ENCODE measurements at regions not wholly inside any gene's neighbourhood (a gene's known extent, or its start where the extent isn't known, plus 50 kb on each side); places are given as distances from the start of the nearest gene placed in this dataset.
"Not testable (repeated sequence)": the region's sequence is repeated elsewhere in the genome, so short reads cannot be mapped to it uniquely, and the experiment has no call there.

DNA sequence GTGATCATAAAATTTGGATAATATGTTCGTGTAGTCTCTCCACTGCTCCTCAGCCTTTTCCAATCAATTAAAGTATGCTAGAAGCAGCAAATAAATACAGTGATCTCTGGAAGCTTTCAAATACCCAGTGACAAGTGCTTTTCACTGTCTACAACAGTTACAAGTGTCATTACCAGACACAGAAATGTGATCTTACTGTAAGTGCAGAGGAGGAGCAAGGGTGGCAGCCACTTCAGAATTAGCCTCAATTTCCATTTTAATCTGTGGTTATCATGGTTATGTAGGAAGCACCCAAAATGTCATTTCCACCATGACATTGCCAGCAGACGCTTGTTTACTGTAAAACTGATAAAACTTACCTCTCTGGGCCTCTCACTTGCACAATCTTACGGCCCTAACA lies 133.9 kb upstream of the ADAMTS3 start:
- H3K36me3 ChIP-seq (ENCODE audit: control insufficient read depth, insufficient read depth, low read length), result no peaks in the 10 kb centered on the region
- H3K4me1 ChIP-seq (ENCODE audit: control insufficient read depth, insufficient read depth, low read length), result no peaks in the 10 kb centered on the region
- no peaks in the 10 kb centered on the region for H3K9me3 ChIP-seq (ENCODE audit: control insufficient read depth, low read depth, low read length)
- H3K27ac ChIP-seq (ENCODE audit: low read length), result no peak overlapping the region
- no peak overlapping the region for H3K4me3 ChIP-seq (ENCODE audit: low read length)
- DNase-seq, result no peak
- no peaks in the 10 kb centered on the region for H3K27me3 ChIP-seq (ENCODE audit: control insufficient read depth, insufficient read depth, low read length)
- no CpG with 5 or more reads among the region's 3 CpGs for WGBS (ENCODE audit: insufficient coverage, low lambda C conversion rate)

DNA sequence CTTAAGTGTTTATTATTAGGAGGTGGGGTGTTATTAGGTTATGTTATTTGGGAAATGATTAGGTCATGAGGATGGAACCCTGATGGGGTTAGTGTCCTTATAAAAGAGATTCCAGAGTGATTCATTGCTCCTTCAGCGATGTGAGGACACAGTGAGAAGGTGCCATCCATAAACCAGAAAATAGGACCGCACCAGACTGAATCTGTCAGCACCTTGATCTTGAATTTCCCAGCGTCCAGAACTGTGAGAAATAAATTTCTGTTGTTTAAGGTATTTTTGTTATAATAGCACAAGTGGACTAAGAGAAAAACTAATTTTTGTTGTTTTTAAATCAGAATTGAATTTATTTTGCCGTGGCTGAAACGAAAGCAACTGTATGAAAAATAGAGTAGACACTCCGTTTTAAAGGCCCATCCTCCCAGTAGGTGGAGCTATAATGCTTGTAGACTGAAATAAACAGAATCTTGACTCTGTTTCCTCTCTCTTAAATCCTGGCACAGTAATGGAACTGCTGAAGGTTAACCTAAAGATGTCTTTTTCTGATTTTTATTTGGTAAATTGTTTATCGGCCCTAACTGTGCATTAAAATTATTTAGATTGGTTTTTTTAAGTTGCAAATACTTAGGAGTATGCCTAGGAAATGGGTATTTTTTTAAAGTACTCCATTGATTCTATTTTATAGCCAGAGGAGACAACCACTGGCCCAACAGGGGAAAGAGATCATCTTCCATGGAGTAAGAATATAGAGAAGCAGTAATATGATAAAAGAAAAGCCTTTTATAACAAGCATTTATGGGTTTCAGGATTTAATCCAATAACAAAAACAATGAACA lies 133.2 kb upstream of the ADAMTS3 start:
- peak in 1 of 2 donors; percentile 5 for DNase-seq
- 76% methylated on average over 2 of the region's 7 CpGs for WGBS (ENCODE audit: insufficient coverage, low lambda C conversion rate)
- Histone ChIP-seq H3K4me1 (ENCODE audit: control insufficient read depth, insufficient read depth, low read length) (no peaks in the 10 kb centered on the region), H3K27me3 (ENCODE audit: control insufficient read depth, insufficient read depth, low read length) (no peaks in the 10 kb centered on the region), H3K27ac (ENCODE audit: low read length) (no peak overlapping the region), H3K9me3 (ENCODE audit: control insufficient read depth, low read depth, low read length) (no peaks in the 10 kb centered on the region), H3K36me3 (ENCODE audit: control insufficient read depth, insufficient read depth, low read length) (no peaks in the 10 kb centered on the region), H3K4me3 (ENCODE audit: low read length) (peak overlapping the region; percentile 25)

DNA sequence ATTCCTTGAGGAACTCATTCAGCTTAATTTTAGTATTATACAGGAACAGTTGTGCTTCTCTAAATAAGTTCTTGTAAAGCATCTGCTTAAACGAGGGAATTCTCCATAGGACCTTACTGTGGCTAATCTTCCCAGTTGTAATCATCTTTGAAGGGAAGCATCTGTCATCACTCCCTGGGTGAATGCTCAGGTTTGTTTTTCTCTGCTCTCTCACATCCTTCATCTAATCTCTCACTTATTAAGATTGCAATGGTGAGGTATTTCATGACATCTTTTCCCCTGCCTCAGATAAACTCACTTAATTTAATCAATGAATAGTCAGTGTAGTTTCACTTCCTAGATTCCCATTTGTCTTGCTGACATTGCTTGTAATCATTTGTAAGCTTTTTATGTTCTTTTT lies 121.8 kb upstream of the ADAMTS3 start:
- H3K9me3 ChIP-seq (ENCODE audit: control insufficient read depth, low read depth, low read length), result no peaks in the 10 kb centered on the region
- no CpG with 5 or more reads among the region's 1 CpG for WGBS (ENCODE audit: insufficient coverage, low lambda C conversion rate)
- no peaks in the 10 kb centered on the region for H3K27me3 ChIP-seq (ENCODE audit: control insufficient read depth, insufficient read depth, low read length)
- no peaks in the 10 kb centered on the region for H3K4me1 ChIP-seq (ENCODE audit: control insufficient read depth, insufficient read depth, low read length)
- no peaks in the 10 kb centered on the region for H3K36me3 ChIP-seq (ENCODE audit: control insufficient read depth, insufficient read depth, low read length)
- no peak overlapping the region for H3K27ac ChIP-seq (ENCODE audit: low read length)
- DNase-seq, result no peak
- no peak overlapping the region for H3K4me3 ChIP-seq (ENCODE audit: low read length)

- no peak overlapping the region for H3K4me3 ChIP-seq (ENCODE audit: low read length)
- no peaks in the 10 kb centered on the region for H3K9me3 ChIP-seq (ENCODE audit: control insufficient read depth, low read depth, low read length)
- DNase-seq, result no peak
- no peaks in the 10 kb centered on the region for H3K36me3 ChIP-seq (ENCODE audit: control insufficient read depth, insufficient read depth, low read length)
- H3K27ac ChIP-seq (ENCODE audit: low read length), result no peak overlapping the region
- H3K4me1 ChIP-seq (ENCODE audit: control insufficient read depth, insufficient read depth, low read length), result no peaks in the 10 kb centered on the region
- no peaks in the 10 kb centered on the region for H3K27me3 ChIP-seq (ENCODE audit: control insufficient read depth, insufficient read depth, low read length)
- WGBS (ENCODE audit: insufficient coverage, low lambda C conversion rate), result 100% methylated on average over 1 of the region's 1 CpG
Observed at GRCh38 chr4:72689923-72690322, 120.9 kb upstream of the ADAMTS3 start.

- 100% methylated on average over 1 of the region's 2 CpGs for WGBS (ENCODE audit: insufficient coverage, low lambda C conversion rate)
- H3K27me3 ChIP-seq (ENCODE audit: control insufficient read depth, insufficient read depth, low read length); H3K27ac ChIP-seq (ENCODE audit: low read length); H3K36me3 ChIP-seq (ENCODE audit: control insufficient read depth, insufficient read depth, low read length); DNase-seq; H3K9me3 ChIP-seq (ENCODE audit: control insufficient read depth, low read depth, low read length); H3K4me3 ChIP-seq (ENCODE audit: low read length); H3K4me1 ChIP-seq (ENCODE audit: control insufficient read depth, insufficient read depth, low read length): not testable (repeated sequence)
Observed at GRCh38 chr4:72686390-72686789, 117.4 kb upstream of the ADAMTS3 start.

- H3K9me3 ChIP-seq (ENCODE audit: control insufficient read depth, low read depth, low read length), result no peaks in the 10 kb centered on the region
- WGBS (ENCODE audit: insufficient coverage, low lambda C conversion rate), result no CpG with 5 or more reads among the region's 2 CpGs
- H3K36me3 ChIP-seq (ENCODE audit: control insufficient read depth, insufficient read depth, low read length), result no peaks in the 10 kb centered on the region
- no peak for DNase-seq
- no peak overlapping the region for H3K4me3 ChIP-seq (ENCODE audit: low read length)
- no peaks in the 10 kb centered on the region for H3K4me1 ChIP-seq (ENCODE audit: control insufficient read depth, insufficient read depth, low read length)
- no peaks in the 10 kb centered on the region for H3K27me3 ChIP-seq (ENCODE audit: control insufficient read depth, insufficient read depth, low read length)
- no peak overlapping the region for H3K27ac ChIP-seq (ENCODE audit: low read length)
Observed at GRCh38 chr4:72679666-72680065, 110.6 kb upstream of the ADAMTS3 start.

DNA sequence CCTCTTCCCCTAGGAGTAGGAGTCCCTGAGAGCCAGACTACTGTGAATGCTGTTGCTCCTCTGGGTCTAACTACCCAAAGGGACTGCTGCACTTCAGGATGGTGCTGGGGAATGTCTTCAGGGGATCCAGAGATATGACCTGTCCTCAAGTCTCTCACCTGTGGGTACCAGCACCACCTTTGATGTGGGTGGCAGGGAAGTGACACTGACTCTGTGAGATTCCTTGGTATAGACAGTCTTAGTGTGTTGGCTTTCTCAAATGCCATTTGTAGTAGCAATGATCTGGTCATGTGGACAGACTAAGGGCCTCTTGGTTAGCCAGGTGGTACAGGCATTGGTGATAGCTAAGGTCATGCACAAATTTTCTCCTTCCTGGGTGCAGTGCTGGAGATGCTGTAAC lies 108.9 kb upstream of the ADAMTS3 start:
- DNase-seq, result peak in 1 of 2 donors; percentile 3
- H3K9me3 ChIP-seq (ENCODE audit: control insufficient read depth, low read depth, low read length), result no peaks in the 10 kb centered on the region
- H3K36me3 ChIP-seq (ENCODE audit: control insufficient read depth, insufficient read depth, low read length), result no peaks in the 10 kb centered on the region
- no peaks in the 10 kb centered on the region for H3K27me3 ChIP-seq (ENCODE audit: control insufficient read depth, insufficient read depth, low read length)
- H3K4me1 ChIP-seq (ENCODE audit: control insufficient read depth, insufficient read depth, low read length), result no peaks in the 10 kb centered on the region
- H3K4me3 ChIP-seq (ENCODE audit: low read length), result no peak overlapping the region
- H3K27ac ChIP-seq (ENCODE audit: low read length), result no peak overlapping the region

DNA sequence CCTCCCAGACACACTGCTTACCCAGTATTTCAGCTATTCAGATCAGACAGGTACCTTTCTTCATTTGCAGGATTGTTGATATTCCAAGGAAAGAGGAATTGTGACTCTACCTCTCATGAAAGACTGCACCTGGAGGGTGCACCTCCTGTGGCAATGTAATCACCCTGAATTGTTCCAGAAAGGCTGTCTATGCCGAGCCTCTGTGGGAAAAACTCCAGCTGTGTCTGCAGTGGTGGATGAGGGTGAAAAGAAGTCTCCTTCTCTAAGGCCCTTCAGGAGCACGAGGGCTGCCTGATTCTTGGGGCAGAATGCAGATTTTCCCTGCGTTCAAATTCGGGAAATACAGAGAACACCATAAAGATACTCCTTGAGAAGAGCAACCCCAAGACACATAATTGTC lies 108.2 kb upstream of the ADAMTS3 start:
- Histone ChIP-seq H3K27me3 (ENCODE audit: control insufficient read depth, insufficient read depth, low read length) (no peaks in the 10 kb centered on the region), H3K9me3 (ENCODE audit: control insufficient read depth, low read depth, low read length) (no peaks in the 10 kb centered on the region), H3K36me3 (ENCODE audit: control insufficient read depth, insufficient read depth, low read length) (no peaks in the 10 kb centered on the region), H3K4me3 (ENCODE audit: low read length) (no peak overlapping the region), H3K27ac (ENCODE audit: low read length) (no peak overlapping the region), H3K4me1 (ENCODE audit: control insufficient read depth, insufficient read depth, low read length) (no peaks in the 10 kb centered on the region)
- no peak for DNase-seq
- WGBS (ENCODE audit: insufficient coverage, low lambda C conversion rate), result no CpG with 5 or more reads among the region's 4 CpGs

- no peak for DNase-seq
- Histone ChIP-seq H3K4me1 (ENCODE audit: control insufficient read depth, insufficient read depth, low read length) (no peaks in the 10 kb centered on the region), H3K36me3 (ENCODE audit: control insufficient read depth, insufficient read depth, low read length) (no peaks in the 10 kb centered on the region), H3K27ac (ENCODE audit: low read length) (no peak overlapping the region), H3K27me3 (ENCODE audit: control insufficient read depth, insufficient read depth, low read length) (no peaks in the 10 kb centered on the region), H3K9me3 (ENCODE audit: control insufficient read depth, low read depth, low read length) (no peaks in the 10 kb centered on the region), H3K4me3 (ENCODE audit: low read length) (no peak overlapping the region)
- 100% methylated on average over 1 of the region's 3 CpGs for WGBS (ENCODE audit: insufficient coverage, low lambda C conversion rate)
Observed at GRCh38 chr4:72671980-72672379, 103.0 kb upstream of the ADAMTS3 start.

DNA sequence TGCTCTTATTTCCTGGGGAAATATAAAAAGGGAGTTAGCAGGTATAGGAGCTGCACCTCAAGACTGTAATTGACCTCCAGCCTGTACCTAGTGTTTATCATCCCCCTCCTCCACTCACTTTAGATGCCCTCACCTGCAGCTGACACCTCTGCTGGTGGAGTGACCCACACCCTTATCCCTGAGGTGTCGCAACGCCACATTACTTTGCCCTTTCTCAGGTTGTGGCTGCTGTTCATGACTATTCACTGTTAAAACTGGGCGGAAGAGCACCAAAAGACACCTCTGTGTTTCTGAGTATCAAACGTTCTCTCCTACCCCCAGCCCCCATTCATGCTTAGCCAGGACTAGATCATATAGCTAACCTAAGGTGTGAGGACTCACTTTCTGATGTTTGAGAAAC lies 101.5 kb upstream of the ADAMTS3 start:
- Histone ChIP-seq H3K36me3 (ENCODE audit: control insufficient read depth, insufficient read depth, low read length) (no peaks in the 10 kb centered on the region), H3K4me1 (ENCODE audit: control insufficient read depth, insufficient read depth, low read length) (no peaks in the 10 kb centered on the region), H3K4me3 (ENCODE audit: low read length) (no peak overlapping the region), H3K9me3 (ENCODE audit: control insufficient read depth, low read depth, low read length) (no peaks in the 10 kb centered on the region), H3K27ac (ENCODE audit: low read length) (no peak overlapping the region), H3K27me3 (ENCODE audit: control insufficient read depth, insufficient read depth, low read length) (no peaks in the 10 kb centered on the region)
- no CpG with 5 or more reads among the region's 4 CpGs for WGBS (ENCODE audit: insufficient coverage, low lambda C conversion rate)
- no peak for DNase-seq

GRCh38 chr4:72666910-72667309 lies 97.9 kb upstream of the ADAMTS3 start:
- no peak for DNase-seq
- Histone ChIP-seq H3K9me3 (ENCODE audit: control insufficient read depth, low read depth, low read length) (no peaks in the 10 kb centered on the region), H3K4me3 (ENCODE audit: low read length) (no peak overlapping the region), H3K36me3 (ENCODE audit: control insufficient read depth, insufficient read depth, low read length) (no peaks in the 10 kb centered on the region), H3K27ac (ENCODE audit: low read length) (no peak overlapping the region), H3K27me3 (ENCODE audit: control insufficient read depth, insufficient read depth, low read length) (no peaks in the 10 kb centered on the region), H3K4me1 (ENCODE audit: control insufficient read depth, insufficient read depth, low read length) (no peaks in the 10 kb centered on the region)
- WGBS (ENCODE audit: insufficient coverage, low lambda C conversion rate), result 65% methylated on average over 4 of the region's 9 CpGs

Data from large intestine (tissue), 3 donors.